AG10803 (cell line): ENCODE measurements at regions not wholly inside any gene's neighbourhood (a gene's known extent, or its start where the extent isn't known, plus 50 kb on each side); places are given as distances from the start of the nearest gene placed in this dataset.
"Not testable (repeated sequence)": the region's sequence is repeated elsewhere in the genome, so short reads cannot be mapped to it uniquely, and the experiment has no call there.

Experiments
- DNase-seq: peaks from one replicate; pipeline ENCODE4 v3.0.0; 2010; ENCODE audit warnings: low read depth
- H3K4me3 ChIP-seq: 2 replicates; pipeline ENCODE4 v1.5.1; 2011; ENCODE audit warnings: mild to moderate bottlenecking, low read length, control low read depth
- CTCF ChIP-seq: conservative IDR thresholded peaks from 2 replicates; pipeline ENCODE4 v1.5.1; 2011; ENCODE audit warnings: mild to moderate bottlenecking, low read length, control low read depth, inconsistent platforms

GRCh38 chr3:106957029-106957428 is 420.2 kb upstream of the CCDC54 start:
- DNase-seq: no peak
- no peak overlapping the region for H3K4me3 ChIP-seq
- TF ChIP-seq CTCF: no peak

DNA sequence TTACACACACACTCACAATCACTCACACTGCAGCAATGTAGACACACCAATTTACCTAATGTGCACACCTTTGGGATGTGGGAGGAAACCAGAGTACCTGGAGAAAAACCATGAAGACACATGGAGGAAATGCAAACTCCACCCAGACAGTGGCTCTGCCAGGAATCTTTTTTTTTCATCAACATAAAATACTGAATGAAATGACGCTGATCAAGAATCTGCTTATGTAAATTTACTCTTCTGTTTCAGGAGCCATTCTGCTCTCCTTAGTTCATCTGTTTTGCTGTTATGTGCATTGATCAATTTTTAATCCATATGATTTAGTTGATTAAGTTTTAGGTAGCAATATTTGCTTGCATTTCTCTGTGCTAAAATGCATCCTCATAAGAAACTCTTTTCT is 414.2 kb upstream of the CCDC54 start:
- no peak overlapping the region for H3K4me3 ChIP-seq
- no peak for TF ChIP-seq CTCF
- no peak for DNase-seq

- no peak for TF ChIP-seq CTCF
- DNase-seq: no peak
- no peak overlapping the region for H3K4me3 ChIP-seq
Observed at GRCh38 chr3:106963442-106963841, 413.8 kb upstream of the CCDC54 start.

DNA sequence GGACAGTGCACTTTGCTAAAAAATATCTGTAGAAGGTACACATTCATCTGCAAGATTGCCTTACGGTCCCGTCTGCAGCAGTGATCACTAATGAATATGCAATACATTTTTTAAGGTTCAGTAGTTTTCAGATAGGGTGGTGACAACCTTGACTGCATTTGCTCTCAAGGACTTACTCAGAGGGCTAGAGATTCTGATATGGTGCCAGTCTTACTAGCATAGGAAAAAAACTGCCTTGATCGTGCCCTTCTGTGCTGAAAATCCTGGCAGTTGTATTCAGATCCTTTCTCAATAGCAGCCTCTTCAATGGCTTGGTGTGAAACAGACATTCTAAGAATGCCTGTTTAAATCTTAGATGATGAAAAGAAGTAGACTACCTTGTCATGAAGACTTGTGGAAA is 411.9 kb upstream of the CCDC54 start:
- no peak for DNase-seq
- H3K4me3 ChIP-seq: no peak overlapping the region
- no peak for TF ChIP-seq CTCF

GRCh38 chr3:106969596-106969995 is 407.6 kb upstream of the CCDC54 start:
- H3K4me3 ChIP-seq: no peak overlapping the region
- DNase-seq: no peak
- TF ChIP-seq CTCF: no peak

- DNase-seq: no peak
- TF ChIP-seq CTCF: no peak
- H3K4me3 ChIP-seq: no peak overlapping the region
Observed at GRCh38 chr3:106981392-106981791, 395.8 kb upstream of the CCDC54 start.

DNA sequence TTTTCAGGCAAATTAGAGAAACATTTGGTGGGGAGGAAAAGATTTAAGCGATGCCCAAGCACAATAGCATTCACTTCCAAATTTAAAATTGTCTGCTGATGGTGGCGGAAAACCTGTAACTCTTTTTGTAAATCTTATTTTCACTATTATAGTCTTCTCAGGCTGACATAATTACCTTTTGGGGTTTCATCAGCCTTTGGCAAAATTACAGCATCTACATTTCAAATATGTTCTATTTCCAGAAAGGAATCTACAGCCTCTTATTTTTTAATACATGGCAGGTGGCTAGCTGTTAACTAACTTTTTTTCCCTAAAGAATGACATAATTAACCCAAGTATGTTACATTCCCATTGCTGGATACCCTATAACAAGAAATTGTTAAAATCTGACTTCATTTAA is 391.5 kb upstream of the CCDC54 start:
- DNase-seq: peak; percentile 11
- H3K4me3 ChIP-seq: no peak overlapping the region
- TF ChIP-seq CTCF: no peak

- H3K4me3 ChIP-seq, DNase-seq: not testable (repeated sequence)
Observed at GRCh38 chr3:106998841-106999682, 378.2 kb upstream of the CCDC54 start.
